ENCODE measurements at regions not wholly inside any gene's neighbourhood (a gene's known extent, or its start where the extent isn't known, plus 50 kb on each side); places are given as distances from the start of the nearest gene placed in this dataset.

GRCh38 chr1:239566074-239566473, 179.7 kb downstream of the CHRM3 start:
- Histone ChIP-seq H3K9me3 (replicated peaks in 1 of 3) (no peaks in the 10 kb centered on the region), H3K27me3 (no peaks in the 10 kb centered on the region), H3K27ac (no peak overlapping the region), H3K36me3 (replicated peaks in 1 of 2) (no peaks in the 10 kb centered on the region), H3K4me1 (replicated peaks in 1 of 2) (no peaks in the 10 kb centered on the region), H3K4me3 (no peak overlapping the region)
- intact Hi-C loops (cut with DNase I): no loop called here
- no peak for DNase-seq
- 75 to 89% (median 83%) methylated on average over 7 of the region's 7 CpGs for WGBS, 4 donors
- TF ChIP-seq POLR2A (IDR thresholded peaks at IDR 0.05) (no peak), CTCF (IDR thresholded peaks at IDR 0.05) (no peak)

- TF ChIP-seq CTCF (IDR thresholded peaks at IDR 0.05) (no peak), POLR2A (IDR thresholded peaks at IDR 0.05) (no peak)
- Histone ChIP-seq H3K27ac (no peak overlapping the region), H3K27me3 (no peaks in the 10 kb centered on the region), H3K36me3 (replicated peaks in 1 of 2) (no peaks in the 10 kb centered on the region), H3K9me3 (replicated peaks in 1 of 3) (no peaks in the 10 kb centered on the region), H3K4me3 (no peak overlapping the region), H3K4me1 (replicated peaks in 1 of 2) (no peaks in the 10 kb centered on the region)
- intact Hi-C loops (cut with DNase I): no loop called here
- no peak for DNase-seq
- WGBS, 4 donors: 63 to 87% (median 77%) methylated on average over 3 of the region's 3 CpGs
These were observed 184.5 kb downstream of the CHRM3 start for GRCh38 chr1:239570878-239571277.

GRCh38 chr1:239572183-239572582, 185.8 kb downstream of the CHRM3 start:
- no peaks in the 10 kb centered on the region for H3K27me3 ChIP-seq
- H3K4me1 ChIP-seq (replicated peaks in 1 of 2): no peaks in the 10 kb centered on the region
- H3K36me3 ChIP-seq (replicated peaks in 1 of 2): no peaks in the 10 kb centered on the region
- WGBS, 4 donors: 71 to 80% (median 76%) methylated on average over 4 of the region's 4 CpGs
- no peak overlapping the region for H3K27ac ChIP-seq
- intact Hi-C loops (cut with DNase I): no loop called here
- DNase-seq: no peak
- no peak overlapping the region for H3K4me3 ChIP-seq
- TF ChIP-seq CTCF (IDR thresholded peaks at IDR 0.05) (no peak), POLR2A (IDR thresholded peaks at IDR 0.05) (no peak)
- no peaks in the 10 kb centered on the region for H3K9me3 ChIP-seq (replicated peaks in 1 of 3)

GRCh38 chr1:239574112-239574511, 187.7 kb downstream of the CHRM3 start:
- TF ChIP-seq POLR2A (IDR thresholded peaks at IDR 0.05) (no peak), CTCF (IDR thresholded peaks at IDR 0.05) (no peak)

More at GRCh38 chr1:239574112-239574511, 187.7 kb downstream of the CHRM3 start:
- H3K9me3 ChIP-seq (replicated peaks in 1 of 3): no peaks in the 10 kb centered on the region
- no peak for DNase-seq
- no peaks in the 10 kb centered on the region for H3K27me3 ChIP-seq
- H3K36me3 ChIP-seq (replicated peaks in 1 of 2): no peaks in the 10 kb centered on the region
- no peak overlapping the region for H3K27ac ChIP-seq
- 88 to 98% (median 93%) methylated on average over 2 of the region's 2 CpGs for WGBS, 4 donors
- intact Hi-C loops (cut with DNase I): no loop called here
- H3K4me3 ChIP-seq: no peak overlapping the region
- H3K4me1 ChIP-seq (replicated peaks in 1 of 2): no peaks in the 10 kb centered on the region
